Bone marrow (tissue), 2 donors: ENCODE measurements at regions not wholly inside any gene's neighbourhood (a gene's known extent, or its start where the extent isn't known, plus 50 kb on each side); places are given as distances from the start of the nearest gene placed in this dataset.
"Not testable (repeated sequence)": the region's sequence is repeated elsewhere in the genome, so short reads cannot be mapped to it uniquely, and the experiment has no call there.

Experiments used
- DNase-seq, 2 donors: peaks; one replicate each; lab custom pipeline; 2025; lab: John Stamatoyannopoulos, UW

DNA sequence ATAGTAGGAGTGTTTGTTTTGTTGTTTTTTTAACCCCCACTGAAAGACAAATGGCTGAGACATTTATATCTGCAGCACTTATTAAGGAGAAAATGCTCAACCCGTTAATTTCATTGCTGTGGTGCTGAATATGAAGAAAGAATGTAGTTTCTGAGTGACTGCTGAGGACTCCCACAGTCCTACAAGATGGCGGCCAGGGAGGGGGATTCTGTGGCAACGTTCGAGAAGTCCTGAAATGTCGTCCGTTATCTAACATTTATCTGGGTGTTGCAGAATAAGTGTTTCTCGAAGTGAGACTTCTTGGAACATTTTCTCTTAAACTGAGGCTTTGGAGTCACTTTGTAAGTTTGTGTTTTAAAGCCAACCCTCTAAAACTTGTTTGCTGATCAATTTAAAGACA is 530.4 kb downstream of the XYLT1 start:
- no peak for DNase-seq

DNA sequence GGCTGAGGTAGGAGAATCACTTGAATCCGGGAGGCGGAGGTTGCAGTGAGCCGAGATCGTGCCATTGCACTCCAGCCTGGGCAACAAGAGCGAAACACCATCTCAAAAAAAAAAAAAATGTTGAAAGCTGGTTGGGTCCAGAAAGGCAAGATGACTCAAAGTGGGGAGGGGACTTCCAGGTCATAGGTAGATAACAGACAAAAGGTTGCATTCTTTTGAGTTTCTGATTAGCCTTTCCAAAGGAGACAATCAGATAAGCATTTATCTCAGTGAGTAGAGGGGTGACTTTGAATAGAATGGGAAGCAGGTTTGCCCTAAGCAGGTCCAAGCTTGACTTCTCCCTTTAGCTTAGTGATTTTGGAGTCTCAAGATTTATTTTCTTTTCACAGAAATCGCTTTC is 527.9 kb downstream of the XYLT1 start:
- DNase-seq, result not testable (repeated sequence)

DNA sequence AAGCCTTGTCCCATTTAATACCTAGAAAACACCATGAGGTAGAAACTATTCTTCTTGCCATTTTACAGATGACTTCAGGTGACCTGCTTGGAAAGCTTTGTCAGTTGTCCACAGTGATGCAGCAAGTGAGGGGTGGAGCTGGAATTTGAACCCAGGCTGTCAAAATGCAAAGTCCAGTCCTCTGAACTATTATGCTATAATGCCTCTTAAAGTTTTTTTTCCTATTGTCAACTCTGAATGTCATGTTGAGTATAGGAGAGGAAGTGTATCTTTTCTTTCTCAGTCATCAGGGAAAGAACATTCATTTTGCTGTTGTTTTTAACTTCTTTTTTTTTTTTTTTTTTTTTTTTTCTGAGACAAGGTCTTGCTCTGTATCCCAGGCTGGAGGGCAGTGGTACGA is 525.6 kb downstream of the XYLT1 start:
- no peak for DNase-seq

DNA sequence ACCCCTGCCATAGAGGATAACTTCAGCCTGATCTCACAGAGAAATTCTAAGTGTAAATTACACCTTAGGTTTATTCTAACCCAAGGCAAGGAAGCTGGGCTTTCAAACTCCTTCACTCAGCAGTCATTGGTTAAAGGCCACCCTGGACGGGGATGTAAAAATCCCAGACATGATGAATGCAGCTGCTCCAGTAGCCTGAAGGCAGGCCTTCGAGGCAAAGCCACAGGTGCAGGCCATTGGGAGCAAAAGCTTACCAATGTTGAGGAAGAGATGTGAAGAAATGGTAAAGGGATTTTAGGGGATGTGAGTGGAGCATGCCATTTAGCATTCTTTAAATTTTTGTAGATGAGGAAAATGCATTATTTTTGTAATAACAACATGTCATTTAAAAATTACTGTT is 514.4 kb downstream of the XYLT1 start:
- no peak for DNase-seq

DNA sequence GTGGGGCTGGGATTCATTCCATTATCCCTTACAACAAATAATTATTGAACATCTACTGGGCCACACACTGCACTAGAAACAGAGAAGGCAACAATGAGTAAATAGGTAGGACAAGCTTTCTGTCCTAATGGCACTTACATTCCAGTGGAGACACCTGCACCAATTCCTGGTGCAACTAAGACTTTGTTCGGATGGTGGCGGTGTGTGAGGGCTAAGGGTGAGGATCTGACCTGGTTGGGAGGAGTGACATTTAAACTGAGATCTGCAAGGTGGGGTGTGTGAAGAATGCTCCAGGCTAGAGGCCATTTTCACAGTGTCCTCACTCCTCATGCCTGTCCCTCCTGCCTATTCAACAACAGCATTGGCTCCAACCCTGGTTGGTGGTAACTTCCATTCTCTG is 510.0 kb downstream of the XYLT1 start:
- DNase-seq, result no peak

DNA sequence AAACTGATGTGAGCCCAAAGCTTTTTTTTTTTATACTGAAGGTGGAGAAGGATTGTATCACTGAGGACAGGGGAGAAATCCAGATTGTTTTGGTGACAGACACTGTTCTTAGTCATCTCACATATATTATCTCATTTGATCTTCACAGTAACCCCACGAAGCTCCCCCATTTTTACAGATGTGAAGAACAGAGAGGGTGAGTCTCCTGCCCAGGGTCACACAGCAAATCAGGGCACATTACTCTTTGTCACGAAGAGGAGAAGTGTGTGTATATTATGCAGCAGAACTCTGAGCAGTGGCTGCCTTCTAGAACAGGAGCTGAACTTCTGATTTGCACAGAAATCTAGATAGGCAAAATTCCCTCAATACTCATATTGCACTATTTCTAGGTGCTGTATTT is 504.3 kb downstream of the XYLT1 start:
- DNase-seq, result no peak

DNA sequence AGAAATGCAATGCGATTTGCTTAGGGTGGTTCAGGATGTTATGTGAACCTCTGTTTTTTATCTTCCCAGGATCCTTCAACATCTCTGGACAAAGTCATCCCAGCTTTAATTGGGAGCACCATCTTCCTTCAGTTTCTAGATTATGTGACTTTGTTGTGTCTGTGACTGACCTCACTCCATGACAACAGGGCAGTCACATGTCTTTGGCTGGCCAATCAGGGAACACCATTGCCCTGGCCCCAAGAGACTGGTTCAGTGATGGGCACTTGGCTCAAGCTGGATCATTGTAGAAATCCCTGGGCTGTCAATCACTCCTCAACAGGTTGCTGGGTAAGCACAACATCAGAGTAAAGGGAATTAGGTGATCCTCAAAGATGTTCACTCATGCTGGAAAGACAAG is 499.7 kb downstream of the XYLT1 start:
- DNase-seq, result no peak

DNA sequence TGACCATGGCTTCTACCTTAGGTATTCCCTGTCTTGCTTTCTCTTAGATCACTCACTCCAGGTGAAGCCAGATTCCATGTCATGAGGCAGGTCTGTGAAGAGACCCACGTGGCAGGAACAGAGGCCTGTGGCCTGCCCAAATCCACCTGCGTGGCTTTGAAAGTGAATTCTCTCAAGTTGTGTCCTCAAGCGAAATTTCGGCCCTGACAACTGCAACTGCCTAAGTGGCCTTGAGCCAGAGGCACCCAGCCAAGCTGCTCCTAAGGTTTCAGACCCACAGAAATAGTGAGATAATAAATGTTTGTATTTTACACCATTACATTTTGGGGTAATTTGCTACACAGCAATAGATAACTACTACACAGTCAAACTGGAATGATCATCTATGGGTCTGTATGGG is 497.9 kb downstream of the XYLT1 start:
- DNase-seq, result no peak

DNA sequence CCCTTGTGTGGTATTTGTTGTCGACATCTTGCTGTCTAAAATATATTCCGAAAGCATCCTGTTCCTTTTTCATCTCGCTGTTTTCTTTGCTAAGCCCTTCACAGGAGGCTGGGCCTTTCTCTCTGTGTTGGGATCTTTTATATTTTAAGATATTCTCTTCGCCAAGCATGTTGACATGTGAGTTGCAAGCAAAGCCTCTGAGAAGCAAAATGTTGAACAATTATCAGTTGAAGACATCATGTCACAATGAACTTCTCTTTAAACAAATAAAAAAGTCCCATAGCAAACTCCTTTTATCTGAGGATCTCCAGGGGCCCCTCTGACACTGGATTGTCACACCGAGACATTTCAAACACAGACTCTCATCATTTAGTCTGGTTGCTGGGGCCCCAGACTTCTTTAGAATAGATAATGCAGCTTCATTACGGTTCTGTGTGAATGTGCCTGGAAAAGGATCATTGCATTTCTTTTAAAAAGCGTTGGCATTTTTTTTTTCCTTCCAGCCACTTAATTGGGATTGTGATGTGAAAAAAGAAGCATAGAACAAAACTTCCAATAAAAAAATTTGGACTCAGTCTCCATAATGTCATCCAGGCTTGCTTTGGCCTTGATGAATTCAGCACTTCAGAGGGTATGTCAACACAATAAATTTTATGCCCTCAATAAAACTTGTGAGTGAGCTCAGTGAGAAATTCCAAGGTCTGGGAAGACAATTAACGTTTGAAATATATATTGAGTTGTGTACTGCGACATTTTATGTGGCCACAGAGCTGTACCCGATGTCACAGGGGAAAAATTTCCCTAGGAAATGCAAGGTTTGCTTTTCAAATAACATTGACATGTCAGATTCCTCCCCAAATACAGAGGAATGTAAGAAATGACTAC is 496.8 kb downstream of the XYLT1 start:
- no peak for DNase-seq

DNA sequence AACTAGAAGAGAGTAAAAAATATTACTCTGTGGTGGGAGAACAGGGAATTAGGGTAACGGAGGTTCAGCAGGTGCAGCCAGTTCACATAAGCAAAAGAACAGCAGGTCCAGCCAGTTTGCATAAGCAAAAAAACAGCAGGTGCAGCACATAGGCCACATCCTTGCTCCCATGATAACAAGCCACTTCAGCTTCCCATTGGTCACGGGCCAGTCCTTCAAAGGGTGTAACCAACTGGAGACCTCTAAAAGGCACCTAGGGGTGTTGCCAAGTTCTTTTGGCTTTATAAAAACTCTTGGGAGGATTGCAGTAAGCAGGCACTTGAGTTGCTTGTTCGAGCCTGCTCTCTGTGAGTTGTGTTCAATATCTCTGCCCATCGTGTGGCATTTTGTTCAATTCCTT is 488.1 kb downstream of the XYLT1 start:
- no peak for DNase-seq

DNA sequence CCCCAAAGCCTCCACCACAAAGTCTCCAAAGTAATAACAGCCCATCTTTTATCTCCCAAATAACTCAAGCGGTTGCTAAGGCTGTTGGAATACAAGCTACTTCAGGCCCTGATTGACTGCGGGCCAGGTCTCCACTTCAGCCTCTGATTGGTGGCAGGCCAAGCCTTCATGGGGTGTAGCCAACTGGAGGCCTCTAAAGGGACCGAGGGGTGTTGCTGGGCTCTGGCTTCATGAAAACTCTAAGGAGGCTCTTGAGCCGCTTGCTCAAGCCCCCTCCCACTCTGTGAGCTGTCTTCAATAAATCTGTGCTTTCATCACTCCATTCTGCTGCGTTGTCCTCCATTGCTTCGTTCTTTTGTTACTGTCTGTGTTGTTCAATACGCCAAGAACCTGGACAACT is 487.2 kb downstream of the XYLT1 start:
- no peak for DNase-seq

DNA sequence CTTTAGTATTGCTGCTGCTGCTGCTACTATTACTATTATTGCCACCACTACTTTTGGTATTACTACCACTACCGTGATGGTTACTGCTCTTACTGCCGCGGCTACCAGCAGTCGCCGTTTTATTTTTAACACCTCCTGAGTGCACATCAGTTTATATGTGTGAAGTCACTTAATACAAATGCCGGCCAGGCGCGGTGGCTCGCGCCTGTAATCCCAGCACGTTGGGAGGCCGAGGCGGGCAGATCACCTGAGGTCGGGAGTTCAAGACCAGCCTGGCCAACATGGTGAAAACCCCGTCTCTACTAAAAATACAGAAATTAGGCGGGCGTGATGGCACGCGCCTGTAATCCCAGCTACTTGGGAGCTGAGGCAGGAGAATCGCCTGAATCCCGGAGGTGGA is 486.7 kb downstream of the XYLT1 start:
- not testable (repeated sequence) for DNase-seq

DNA sequence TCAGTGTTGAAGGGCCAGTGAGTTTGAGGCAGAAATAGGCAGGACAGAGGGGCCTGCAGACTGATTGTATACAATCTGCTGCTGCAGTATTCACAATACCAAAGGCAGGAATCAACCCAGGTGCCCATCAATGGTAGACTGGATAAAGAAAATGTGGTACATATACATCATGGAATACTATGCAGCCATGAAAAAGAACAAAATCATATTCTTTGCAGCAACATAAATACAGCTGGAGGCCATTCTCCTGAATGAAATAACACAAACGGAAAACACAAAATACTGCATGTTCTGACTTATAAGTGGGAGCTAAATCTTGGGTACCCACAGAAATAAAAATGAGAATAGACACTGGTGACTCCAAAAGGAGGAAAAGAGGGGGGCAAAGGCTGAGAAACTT is 485.1 kb downstream of the XYLT1 start:
- no peak for DNase-seq

DNA sequence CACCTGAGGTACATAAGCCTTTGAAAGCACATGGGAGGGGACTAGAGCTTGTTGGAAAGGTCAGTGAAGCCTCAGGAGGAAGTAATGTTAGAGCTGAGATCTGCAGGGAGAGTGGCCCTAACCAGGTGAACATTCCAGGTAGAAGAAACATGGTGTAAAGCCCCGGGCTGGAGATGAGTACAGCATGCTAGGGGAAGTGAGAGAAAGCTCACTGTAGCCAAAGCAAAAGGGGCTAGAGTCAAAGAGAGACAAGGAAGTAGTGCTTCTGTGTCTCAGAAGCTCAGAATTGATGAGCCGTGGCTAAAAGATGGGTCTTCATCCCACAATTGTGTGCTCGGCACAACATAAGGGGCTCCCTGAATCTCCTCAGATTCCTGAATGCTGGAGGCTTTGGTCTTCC is 481.8 kb downstream of the XYLT1 start:
- DNase-seq, result no peak

DNA sequence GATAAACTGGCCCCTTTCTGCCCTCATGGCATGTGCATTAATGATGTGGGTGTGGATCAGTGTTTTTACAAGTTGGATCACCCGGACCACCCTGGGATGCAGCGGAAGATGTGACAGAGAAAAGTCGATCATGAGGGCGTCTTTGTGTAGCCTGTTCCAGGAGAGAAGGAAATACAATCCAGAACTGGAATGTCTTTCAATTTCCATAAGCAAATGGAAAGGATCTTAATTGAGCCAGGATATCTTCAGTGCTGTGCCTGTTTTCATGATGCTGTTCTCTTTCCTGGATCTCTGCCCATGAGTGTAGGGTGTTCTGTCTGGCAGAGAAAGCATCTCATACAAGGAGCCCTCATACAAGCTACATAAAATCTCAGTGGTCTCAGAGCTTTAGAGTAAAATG is 481.4 kb downstream of the XYLT1 start:
- no peak for DNase-seq

DNA sequence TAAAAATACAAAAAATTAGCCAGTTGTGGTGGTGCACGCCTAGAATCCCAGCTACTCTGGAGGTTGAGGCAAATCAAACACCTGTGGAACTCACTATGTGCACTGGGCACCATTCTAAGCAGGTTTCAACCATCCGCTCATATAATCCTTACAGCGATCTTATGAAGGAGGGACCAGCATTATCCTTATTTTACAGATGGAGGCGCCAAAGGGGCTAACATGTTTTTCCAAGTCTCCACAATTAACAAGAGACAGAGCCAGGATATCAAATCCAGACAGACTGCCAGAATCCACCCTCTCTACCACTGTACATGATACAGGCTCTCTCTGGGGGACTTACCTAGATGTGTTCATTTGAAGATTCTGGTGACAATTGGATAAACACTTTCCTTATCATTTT is 479.0 kb downstream of the XYLT1 start:
- DNase-seq, result no peak

DNA sequence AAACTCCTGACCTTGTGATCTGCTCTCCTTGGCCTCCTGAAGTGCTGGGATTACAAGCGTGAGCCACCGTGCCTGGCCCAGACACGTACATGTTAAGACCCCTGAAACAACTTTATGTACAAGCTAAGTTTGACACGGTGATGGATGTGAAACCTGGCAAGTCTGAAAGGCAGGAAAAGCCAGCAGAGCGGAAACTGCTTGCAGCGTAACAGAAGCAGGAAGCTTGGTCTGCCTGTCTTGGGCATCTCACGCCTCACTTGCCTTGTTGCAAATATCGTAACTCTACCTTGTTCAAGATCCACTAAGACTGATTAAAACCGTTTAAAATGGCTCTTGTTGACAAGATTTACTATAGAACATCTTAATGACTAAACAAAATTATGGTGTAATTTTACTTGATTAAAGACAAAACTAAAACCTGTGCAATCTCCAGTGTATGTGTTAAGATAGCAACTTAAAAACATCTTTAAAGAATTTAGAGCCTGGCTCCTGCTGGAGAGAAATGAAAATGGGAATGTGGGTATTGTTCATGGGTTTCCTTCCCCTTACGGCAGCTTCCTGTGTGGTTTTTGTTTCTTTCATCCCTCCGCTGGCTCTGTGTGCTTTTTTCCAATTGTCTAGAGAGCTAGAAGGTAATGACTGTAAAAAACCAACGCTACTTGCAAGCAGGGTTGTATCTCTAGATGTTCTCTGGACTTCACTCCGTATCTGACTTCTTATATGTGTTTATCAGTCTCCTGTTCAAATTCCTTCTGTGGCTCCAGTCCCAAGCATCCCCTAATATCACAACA is 477.6 kb downstream of the XYLT1 start:
- no peak for DNase-seq

DNA sequence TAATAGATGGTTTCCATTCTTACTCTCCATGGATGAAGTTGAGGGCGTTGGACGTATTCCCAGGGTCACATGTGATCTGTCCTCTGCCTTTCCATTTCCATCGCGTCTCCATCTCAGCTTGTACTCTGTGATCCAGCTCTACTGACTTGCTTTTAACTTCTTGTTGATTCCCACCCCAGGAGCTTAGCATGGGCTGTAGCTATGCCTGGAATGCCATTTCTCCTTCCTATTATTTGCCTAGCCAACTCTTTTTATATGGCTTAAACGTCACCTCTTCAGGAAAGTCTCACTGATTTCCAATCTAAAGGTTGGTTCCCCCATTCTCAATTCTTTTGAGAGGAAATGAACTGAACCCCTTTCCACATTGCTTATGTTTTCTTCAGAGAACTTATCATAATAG is 475.9 kb downstream of the XYLT1 start:
- DNase-seq, result no peak

DNA sequence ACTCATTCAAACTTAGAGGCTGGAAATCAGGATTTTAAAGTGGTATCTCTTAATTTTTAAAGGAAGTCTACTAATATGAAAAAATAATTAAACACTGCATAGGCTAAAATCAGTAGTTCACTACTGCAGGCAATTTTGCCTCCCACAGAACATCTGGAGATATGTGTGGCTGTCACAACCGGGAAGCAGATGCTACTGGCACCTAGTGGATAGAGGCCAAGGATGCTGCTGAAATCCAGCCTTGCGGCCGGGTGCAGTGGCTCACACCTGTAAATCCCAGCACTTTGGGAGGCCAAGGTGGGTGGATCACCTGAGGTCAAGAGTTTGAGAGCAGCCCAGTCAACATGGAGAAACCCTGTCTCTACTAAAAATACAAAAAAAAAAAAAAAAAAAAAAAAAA is 473.9 kb downstream of the XYLT1 start:
- DNase-seq, result no peak

DNA sequence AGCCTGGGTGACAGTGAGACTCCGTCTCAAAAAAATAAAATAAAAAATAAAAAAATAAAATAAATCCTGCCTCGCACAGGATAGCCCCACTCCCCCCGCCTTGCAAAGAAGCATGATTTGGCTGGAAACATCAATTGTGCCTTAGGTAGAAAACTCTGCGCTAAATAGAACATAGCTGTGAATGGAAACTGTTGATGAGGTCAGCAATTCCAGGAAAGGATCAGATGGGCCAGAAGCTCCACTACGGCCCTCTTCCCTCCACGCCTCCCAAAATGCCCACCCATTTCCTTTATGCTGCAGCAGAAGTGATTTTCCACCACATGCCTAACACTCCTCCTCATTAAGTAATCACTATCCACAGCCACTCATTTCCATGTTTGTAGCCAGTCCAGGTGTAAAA is 473.4 kb downstream of the XYLT1 start:
- DNase-seq, result no peak

DNA sequence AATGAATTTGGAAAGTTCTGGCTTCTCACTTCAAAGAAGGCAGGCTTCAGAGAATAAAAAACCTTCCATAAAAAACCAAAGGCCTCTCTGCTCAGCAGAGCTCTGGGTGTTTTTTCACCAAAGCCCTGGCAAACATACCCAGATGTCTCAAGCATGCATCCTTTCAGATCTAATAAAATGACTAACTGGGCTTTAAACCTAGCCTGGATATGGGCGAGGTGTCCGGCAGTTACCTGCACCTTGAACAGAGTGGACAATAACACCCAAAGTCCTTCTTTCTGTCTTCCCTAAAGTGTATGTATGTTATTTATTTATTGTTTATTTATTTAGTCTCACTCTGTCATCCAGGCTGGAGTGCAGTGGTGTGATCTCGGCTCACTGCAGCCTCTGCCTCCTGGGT is 469.3 kb downstream of the XYLT1 start:
- no peak for DNase-seq

DNA sequence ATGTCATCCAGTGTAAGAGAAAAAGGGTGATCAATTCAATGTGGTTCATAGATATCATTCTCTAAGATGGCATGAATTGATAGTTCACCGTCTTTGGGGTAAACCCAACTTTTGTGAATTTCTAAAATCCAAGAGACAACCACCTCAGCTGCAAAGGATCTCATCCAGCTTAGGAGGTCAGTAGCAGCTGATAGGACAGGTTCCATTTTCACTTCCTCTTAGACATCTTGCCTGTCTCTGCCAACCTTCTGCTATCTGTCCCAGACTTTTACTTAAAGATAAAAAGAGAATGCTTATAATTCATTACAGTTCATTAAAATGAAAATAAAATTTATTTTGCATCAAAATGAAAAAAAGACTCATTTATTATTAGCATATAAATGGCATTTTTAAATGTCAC is 468.2 kb downstream of the XYLT1 start:
- no peak for DNase-seq

DNA sequence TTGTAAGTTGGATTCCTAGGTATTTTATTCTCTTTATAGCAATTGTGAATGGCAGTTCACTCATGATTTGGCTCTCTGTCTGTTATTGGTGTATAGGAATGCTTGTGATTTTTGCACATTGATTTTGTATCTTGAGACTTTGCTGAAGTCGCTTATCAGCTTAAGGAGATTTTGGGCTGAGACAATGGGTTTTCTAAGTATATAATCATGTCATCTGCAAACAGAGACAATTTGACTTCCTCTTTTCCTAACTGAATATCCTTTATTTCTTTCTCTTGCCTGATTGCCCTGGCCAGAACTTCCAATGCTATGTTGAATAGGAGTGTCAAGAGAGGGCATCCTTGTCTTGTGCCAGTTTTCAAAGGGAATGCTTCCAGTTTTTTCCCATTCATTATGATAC is 464.8 kb downstream of the XYLT1 start:
- not testable (repeated sequence) for DNase-seq

DNA sequence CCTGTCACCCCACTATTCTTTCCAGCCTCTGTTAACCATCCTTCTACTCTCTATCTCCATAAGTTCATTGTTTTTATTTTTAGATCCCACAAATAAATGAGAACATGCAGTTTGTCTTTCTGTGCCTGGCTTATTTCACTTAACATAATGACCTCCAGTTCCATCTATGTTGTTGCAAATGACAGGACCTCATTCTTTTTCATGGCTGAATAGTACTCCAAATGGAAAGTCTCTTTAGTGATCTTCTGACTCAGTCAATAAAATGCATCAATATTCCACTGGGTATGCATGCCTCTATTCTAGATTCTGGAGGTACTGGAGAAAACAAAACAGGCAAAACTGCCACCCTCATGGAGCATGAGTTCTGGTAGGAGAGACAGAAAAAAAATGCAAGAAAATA is 459.0 kb downstream of the XYLT1 start:
- DNase-seq, result no peak
